Stomach smooth muscle (tissue), 2 donors: ENCODE measurements at regions not wholly inside any gene's neighbourhood (a gene's known extent, or its start where the extent isn't known, plus 50 kb on each side); places are given as distances from the start of the nearest gene placed in this dataset.
"Not testable (repeated sequence)": the region's sequence is repeated elsewhere in the genome, so short reads cannot be mapped to it uniquely, and the experiment has no call there.

Experiments used
- H3K27ac ChIP-seq: one replicate; pipeline ENCODE4 v1.7.0; 2013; ENCODE audit warnings: mild to moderate bottlenecking, low read length, inconsistent platforms
- H3K27me3 ChIP-seq, 2 donors: one replicate each; pipeline ENCODE4 v1.7.0; 2013; ENCODE audit warnings: low read length in 2 of 2; ENCODE audit not compliant: insufficient read depth in 2 of 2, control insufficient read depth in 1 of 2
- H3K36me3 ChIP-seq, 2 donors: one replicate each; pipeline ENCODE4 v1.7.0; 2013; ENCODE audit warnings: low read length in 2 of 2; ENCODE audit not compliant: control insufficient read depth in 2 of 2, insufficient read depth in 2 of 2
- H3K4me1 ChIP-seq: one replicate; pipeline ENCODE4 v1.7.0; 2013; ENCODE audit warnings: low read length; ENCODE audit not compliant: control insufficient read depth, insufficient read depth
- H3K4me3 ChIP-seq, 2 donors: one replicate each; pipeline ENCODE4 v1.7.0; 2013; ENCODE audit warnings: low read length in 2 of 2
- H3K9ac ChIP-seq, 2 donors: one replicate each; pipeline ENCODE4 v1.7.0; 2013; ENCODE audit warnings: low read length in 2 of 2, mild to moderate bottlenecking in 1 of 2
- H3K9me3 ChIP-seq, 2 donors: one replicate each; pipeline ENCODE4 v1.7.0; 2013; ENCODE audit warnings: low read length in 2 of 2; ENCODE audit not compliant: control insufficient read depth in 2 of 2
- donor health status: healthy.
- donor health status: Pancreatic carcinoma.

DNA sequence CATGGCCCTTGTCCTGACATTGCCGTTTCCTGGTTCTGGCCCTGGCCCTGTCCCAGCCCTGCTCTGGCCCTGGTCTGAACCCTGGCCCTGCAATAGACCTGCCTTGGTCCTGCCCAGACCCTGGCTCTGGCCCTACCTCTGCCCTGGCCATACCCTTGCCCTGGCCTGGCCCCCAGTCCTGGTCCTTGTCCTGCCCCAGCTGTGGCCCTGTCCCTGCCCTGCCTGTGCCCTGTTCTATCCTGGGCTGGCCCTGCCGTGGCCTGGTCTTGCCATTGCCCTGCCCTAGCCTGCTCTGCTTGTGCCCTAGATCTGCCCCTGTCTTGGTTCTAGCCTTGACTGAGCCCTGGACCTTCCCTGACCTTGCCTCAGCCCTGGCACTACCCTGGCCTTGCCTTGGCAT, 1560.1 kb downstream of the RPIA start:
- not testable (repeated sequence) for H3K27me3 ChIP-seq, H3K9me3 ChIP-seq, H3K4me1 ChIP-seq, H3K36me3 ChIP-seq, H3K27ac ChIP-seq, H3K4me3 ChIP-seq, H3K9ac ChIP-seq

DNA sequence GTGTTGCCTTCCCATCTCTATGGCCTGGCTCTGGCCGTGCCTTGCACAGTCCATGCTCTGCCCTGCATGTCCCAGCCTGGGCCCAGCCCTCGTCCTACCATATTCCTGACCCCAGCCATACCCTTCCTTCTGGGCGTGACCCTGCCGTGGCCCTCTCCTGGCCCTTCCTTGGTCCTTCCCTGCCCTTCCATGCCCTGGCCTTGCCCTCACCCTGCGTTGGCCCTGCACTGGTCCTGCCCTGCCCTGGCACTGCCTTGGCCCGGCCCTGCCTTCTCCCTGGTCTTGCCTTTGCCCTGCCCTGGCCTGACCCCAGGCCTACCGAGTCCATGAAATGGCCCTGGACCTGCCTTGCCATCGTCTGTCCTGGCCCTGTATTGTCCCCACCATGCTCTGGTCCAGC, 1561.8 kb downstream of the RPIA start:
- not testable (repeated sequence) for H3K36me3 ChIP-seq, H3K4me3 ChIP-seq, H3K27ac ChIP-seq, H3K4me1 ChIP-seq, H3K27me3 ChIP-seq, H3K9ac ChIP-seq, H3K9me3 ChIP-seq

DNA sequence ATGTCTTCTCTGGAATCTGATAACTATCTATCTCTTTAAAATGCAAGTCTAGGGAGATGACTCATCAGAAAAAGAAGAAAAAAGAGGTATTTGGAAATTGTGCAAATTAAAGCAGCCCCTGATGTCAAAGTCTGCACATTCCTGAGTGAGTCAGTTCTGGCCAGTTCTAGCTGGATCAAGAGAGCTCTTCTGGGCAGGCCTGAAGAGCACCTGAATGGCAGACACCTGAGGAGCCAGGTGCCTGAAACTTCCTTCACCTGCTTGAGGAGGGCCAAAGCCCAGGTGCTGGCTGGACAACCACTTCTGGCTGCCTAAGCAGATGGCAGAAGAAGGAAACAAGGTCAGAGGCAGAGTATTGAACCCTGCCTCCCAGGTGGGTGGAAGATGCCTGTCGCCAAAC, 1575.4 kb downstream of the RPIA start:
- not testable (repeated sequence) for H3K4me1 ChIP-seq, H3K27ac ChIP-seq, H3K4me3 ChIP-seq, H3K9ac ChIP-seq, H3K36me3 ChIP-seq, H3K27me3 ChIP-seq, H3K9me3 ChIP-seq

DNA sequence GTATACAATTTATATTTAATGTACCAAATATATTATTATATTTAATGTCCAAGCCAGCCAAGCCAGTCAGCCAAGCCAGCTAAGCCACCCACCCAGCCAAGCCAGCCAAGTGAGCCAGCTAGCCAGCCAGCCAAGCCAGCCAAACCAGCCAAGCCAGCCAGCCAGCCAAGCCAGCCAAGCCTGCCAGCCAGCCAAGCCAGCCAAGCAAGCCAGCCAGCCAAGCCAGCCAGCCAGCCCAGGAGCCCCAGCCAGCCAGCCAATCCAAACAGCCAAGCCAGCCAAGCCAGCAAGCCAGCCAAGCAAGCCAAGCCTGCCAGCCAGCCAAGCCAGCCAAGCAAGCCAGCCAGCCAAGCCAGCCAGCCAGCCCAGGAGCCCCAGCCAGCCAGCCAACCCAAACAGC, 1596.3 kb downstream of the RPIA start:
- not testable (repeated sequence) for H3K9me3 ChIP-seq, H3K27ac ChIP-seq, H3K9ac ChIP-seq, H3K4me1 ChIP-seq, H3K4me3 ChIP-seq, H3K27me3 ChIP-seq, H3K36me3 ChIP-seq

DNA sequence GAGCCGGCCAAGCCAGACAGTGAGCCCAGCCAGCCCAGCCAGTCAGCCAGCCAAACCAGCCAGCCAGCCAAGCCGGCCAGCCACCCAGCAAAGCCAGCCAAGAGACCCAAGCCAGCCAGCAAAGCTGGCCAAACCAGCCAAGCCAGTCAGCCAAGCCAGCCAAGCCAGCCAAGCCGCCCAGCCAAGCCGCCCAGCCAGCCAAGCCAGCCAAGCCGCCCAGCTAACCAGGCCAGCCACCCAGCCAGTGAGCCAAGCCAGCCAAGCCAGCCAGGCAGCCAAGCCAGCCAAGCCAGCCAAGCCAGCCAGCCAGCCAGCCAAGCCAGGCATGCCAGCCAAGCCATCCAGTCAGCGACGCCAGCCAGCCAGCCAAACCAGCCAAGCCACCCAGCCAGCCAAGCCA, 1596.9 kb downstream of the RPIA start:
- not testable (repeated sequence) for H3K4me3 ChIP-seq, H3K4me1 ChIP-seq, H3K27ac ChIP-seq, H3K9ac ChIP-seq, H3K9me3 ChIP-seq, H3K36me3 ChIP-seq, H3K27me3 ChIP-seq

DNA sequence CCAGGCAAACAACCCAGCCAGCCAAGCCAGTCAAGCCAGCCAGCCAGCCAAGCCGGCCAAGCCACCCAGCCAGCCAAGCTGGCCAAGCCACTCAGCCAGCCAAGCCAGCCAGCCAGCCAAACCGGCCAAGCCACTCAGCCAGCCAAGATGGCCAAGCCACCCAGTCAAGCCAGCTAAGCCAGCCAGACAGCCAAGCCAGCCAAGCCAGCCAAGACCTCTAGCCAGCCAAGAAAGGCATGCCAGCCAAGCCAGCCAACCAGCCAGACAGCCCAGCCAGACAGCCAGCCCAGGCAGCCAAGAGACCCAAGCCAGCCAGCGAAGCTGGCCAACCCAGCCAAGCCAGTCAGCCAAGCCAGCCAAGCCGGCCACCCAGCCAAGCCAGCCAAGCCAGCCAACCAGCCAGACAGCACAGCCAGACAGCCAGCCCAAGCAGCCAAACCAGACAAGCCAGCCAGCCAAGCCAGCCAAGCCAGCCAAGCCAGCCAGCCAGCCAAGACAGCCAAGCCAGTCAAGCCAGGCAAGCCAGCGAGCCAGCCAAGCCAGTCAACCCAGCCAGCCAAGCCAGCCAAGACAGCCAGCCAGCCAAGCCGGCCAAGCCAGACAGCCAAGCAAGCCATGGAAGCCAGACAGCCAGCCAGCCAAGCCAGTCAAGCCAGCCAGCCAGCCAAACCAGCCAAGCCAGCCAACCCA, 1598.0 kb downstream of the RPIA start:
- H3K27ac ChIP-seq, H3K36me3 ChIP-seq, H3K27me3 ChIP-seq, H3K4me3 ChIP-seq, H3K9ac ChIP-seq, H3K9me3 ChIP-seq, H3K4me1 ChIP-seq: not testable (repeated sequence)

DNA sequence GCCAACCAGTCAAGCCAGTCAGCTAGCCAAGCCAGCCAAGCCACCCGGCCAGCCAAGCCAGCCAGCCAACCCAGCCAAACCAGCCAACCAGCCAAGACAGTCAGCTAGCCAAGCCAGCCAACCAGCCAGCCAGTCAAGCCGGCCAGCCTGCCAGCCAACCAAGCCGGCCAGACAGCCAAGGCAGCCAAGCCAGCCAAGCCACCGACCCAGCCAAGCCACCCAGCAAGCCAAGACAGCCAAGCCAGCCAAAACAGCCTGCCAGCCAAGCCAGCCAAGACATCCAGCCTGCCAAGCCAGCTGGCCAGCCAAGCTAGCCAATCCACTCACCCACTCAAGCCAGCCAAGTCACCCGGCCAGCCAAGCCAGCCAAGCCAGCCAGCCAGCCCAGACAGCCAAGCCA, 1599.2 kb downstream of the RPIA start:
- H3K36me3 ChIP-seq: not testable (repeated sequence)

DNA sequence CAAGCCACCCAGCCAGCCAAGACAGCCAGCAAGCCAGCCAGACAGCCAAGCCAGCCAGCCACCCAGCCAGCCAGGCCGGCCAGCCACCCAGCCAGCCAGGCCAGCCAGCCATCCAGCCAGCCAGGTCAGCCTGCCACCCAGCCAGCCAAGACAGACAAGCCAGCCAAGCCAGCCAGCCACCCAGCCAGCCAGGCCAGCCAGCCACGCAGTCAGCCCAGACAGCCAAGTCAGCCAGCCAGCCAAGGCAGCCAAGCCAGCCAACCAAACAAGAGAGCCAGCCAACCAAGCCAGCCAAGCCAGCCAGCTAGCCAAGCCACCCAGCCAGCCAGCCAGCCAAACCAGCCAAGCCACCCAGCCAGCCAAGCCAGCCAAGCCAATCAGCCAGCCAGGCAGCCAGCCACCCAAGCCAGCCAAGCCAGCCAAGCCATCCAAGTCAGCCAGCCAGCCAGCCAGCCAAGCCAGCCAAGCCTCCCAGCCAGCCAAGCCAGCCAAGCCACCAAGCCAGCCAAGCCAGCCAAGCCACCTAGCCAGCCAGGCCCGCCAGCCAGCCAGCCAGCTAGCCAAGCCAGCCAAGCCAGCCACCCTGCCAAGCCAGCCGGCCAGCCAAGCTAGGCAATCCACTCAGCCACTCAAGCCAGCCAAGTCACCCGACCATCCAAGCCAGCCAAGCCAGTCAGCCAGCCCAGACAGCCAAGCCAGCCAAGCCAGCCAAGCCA, 1599.9 kb downstream of the RPIA start:
- H3K4me1 ChIP-seq, H3K27ac ChIP-seq, H3K4me3 ChIP-seq, H3K9ac ChIP-seq, H3K36me3 ChIP-seq, H3K9me3 ChIP-seq, H3K27me3 ChIP-seq: not testable (repeated sequence)

More for the DNA sequence above, 1599.2 kb downstream of the RPIA start:
- H3K4me3 ChIP-seq, H3K9ac ChIP-seq, H3K27ac ChIP-seq, H3K27me3 ChIP-seq, H3K4me1 ChIP-seq, H3K9me3 ChIP-seq: not testable (repeated sequence)

DNA sequence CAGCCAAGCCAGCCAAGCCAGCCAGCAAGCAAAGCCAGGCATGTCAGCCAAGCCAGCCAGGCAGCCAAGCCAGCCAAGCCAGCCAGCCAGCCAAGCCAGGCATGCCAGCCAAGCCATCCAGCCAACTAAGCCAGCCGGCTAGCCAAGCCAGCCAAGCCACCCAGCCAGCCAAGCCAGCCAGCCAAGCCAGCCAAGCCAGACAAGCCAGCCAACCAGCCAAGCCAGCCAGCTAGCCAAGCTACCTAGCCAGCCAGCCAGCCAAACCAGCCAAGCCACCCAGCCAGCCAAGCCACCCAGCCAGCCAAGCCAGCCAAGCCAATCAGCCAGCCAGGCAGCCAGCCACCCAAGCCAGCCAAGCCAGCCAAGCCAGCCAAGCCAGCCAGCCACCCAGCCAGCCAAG, 1600.5 kb downstream of the RPIA start:
- not testable (repeated sequence) for H3K4me3 ChIP-seq, H3K36me3 ChIP-seq, H3K9ac ChIP-seq, H3K27me3 ChIP-seq, H3K4me1 ChIP-seq, H3K27ac ChIP-seq, H3K9me3 ChIP-seq

DNA sequence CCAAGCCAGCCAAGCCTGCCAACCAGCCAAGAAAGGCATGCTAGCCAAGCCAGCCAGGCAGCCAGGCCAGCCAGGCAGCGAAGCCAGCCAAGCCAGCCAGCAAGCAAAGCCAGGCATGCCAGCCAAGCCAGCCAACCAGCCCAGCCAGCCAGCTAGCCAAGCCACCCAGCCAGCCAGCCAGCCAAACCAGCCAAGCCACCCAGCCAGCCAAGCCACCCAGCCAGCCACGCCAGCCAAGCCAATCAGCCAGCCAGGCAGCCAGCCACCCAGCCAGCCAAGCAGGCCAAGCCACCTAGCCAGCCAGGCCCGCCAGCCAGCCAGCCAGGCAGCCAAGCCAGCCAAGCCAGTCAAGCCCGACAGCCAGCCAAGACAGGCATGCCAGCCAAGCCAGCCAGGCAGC, 1601.0 kb downstream of the RPIA start:
- H3K9ac ChIP-seq, H3K27ac ChIP-seq, H3K4me1 ChIP-seq, H3K9me3 ChIP-seq, H3K36me3 ChIP-seq, H3K4me3 ChIP-seq, H3K27me3 ChIP-seq: not testable (repeated sequence)

DNA sequence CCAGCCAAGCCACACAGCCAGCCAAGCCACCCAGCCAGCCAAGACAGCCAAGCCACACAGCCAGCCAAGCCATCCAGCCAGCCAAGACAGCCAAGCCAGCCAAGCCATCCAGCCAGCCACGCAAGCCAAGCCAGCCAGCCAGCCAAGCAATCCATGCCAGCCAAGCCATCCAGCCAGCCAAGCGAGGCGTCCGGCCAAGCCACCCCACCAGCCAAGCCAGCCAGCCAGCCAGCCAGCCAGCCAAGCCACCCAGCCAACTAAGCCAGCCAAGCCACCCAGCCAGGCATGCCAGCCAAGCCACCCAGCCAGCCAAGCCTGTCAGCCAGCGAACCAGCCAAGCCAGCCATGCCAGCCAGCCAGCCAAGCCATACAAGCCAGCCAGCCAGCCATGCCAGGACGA, 1601.8 kb downstream of the RPIA start:
- H3K9me3 ChIP-seq, H3K27ac ChIP-seq, H3K27me3 ChIP-seq, H3K36me3 ChIP-seq, H3K4me1 ChIP-seq, H3K9ac ChIP-seq, H3K4me3 ChIP-seq: not testable (repeated sequence)
